GM18868 (cell line): ENCODE measurements at regions not wholly inside any gene's neighbourhood (a gene's known extent, or its start where the extent isn't known, plus 50 kb on each side); places are given as distances from the start of the nearest gene placed in this dataset.

ENCODE experiments used
- ATAC-seq: cut with Tn5 transposase; IDR thresholded peaks from one replicate; pipeline ENCODE4 v1.9.1; 2021; ENCODE audit warnings: mild to moderate bottlenecking, moderate library complexity; ENCODE audit not compliant: unreplicated experiment

- no peak for ATAC-seq
Observed at GRCh38 chr2:74036010-74036409, 51.3 kb downstream of the TET3 start.

- no peak for ATAC-seq
Observed at GRCh38 chr2:74036450-74037195, 51.9 kb downstream of the TET3 start.

GRCh38 chr2:74037379-74037860 lies 52.7 kb downstream of the TET3 start:
- peak; percentile 64 for ATAC-seq

- no peak for ATAC-seq
Observed at GRCh38 chr2:74039611-74040010, 54.9 kb downstream of the TET3 start.

- ATAC-seq = no peak
Observed at GRCh38 chr2:74041182-74041581, 56.5 kb downstream of the TET3 start.

- no peak for ATAC-seq
Observed at GRCh38 chr2:74041726-74042125, 57.0 kb downstream of the TET3 start.

GRCh38 chr2:74042606-74043005 lies 57.9 kb downstream of the TET3 start:
- no peak for ATAC-seq

- no peak for ATAC-seq
Observed at GRCh38 chr2:74043345-74044329, 58.9 kb downstream of the TET3 start.

GRCh38 chr2:74044999-74045398 lies 60.3 kb downstream of the TET3 start:
- ATAC-seq = no peak

GRCh38 chr2:74045454-74045853 lies 60.7 kb downstream of the TET3 start:
- no peak for ATAC-seq

GRCh38 chr2:74046441-74046840 lies 61.7 kb downstream of the TET3 start:
- ATAC-seq = no peak

- no peak for ATAC-seq
Observed at GRCh38 chr2:74047152-74047551, 62.4 kb downstream of the TET3 start.

GRCh38 chr2:74048147-74048546 lies 63.4 kb downstream of the TET3 start:
- ATAC-seq = no peak

- no peak for ATAC-seq
Observed at GRCh38 chr2:74048843-74049519, 64.3 kb downstream of the TET3 start.

GRCh38 chr2:74050151-74050550 lies 65.4 kb downstream of the TET3 start:
- ATAC-seq = no peak

GRCh38 chr2:74051504-74051903 lies 66.8 kb downstream of the TET3 start:
- ATAC-seq = no peak

GRCh38 chr2:74052732-74053710 lies 68.3 kb downstream of the TET3 start:
- ATAC-seq = peak; percentile 56

- ATAC-seq = no peak
Observed at GRCh38 chr2:74053959-74054715, 69.4 kb downstream of the TET3 start.

- ATAC-seq = no peak
Observed at GRCh38 chr2:74059137-74059775, 74.5 kb downstream of the TET3 start.
